SKM-1 treated with dmso at 0.1 percent for 144 hours (cell line): ENCODE measurements at regions not wholly inside any gene's neighbourhood (a gene's known extent, or its start where the extent isn't known, plus 50 kb on each side); places are given as distances from the start of the nearest gene placed in this dataset.
"Not testable (repeated sequence)": the region's sequence is repeated elsewhere in the genome, so short reads cannot be mapped to it uniquely, and the experiment has no call there.

Source experiments
- DNase-seq: peaks from one replicate; lab custom pipeline; 2025; ENCODE audit not compliant: unreplicated experiment; lab: John Stamatoyannopoulos, UW

- no peak for DNase-seq
Observed at GRCh38 chr6:9233226-9233625, 797.9 kb upstream of the SLC35B3 start.

DNA sequence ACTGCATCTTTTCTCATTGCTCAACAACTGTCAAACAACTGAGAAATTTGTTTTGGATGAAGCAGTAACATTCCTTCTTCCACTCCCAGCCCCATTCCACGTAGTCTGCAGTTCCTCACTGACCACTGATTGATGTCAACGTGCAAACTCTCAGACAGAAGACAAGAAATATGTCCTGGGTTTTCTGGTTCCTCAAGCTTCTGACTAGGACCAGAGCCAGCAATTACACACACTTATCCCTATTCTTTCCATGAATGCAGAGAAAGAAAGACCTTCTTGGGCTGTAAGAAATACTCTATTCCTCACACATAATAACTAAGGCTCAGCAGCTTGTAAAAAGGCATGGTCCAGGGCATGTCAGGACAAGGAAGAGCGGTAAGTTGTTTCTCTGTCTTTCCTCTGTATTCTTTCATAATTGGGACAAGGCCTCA is 790.1 kb upstream of the SLC35B3 start:
- no peak for DNase-seq

DNA sequence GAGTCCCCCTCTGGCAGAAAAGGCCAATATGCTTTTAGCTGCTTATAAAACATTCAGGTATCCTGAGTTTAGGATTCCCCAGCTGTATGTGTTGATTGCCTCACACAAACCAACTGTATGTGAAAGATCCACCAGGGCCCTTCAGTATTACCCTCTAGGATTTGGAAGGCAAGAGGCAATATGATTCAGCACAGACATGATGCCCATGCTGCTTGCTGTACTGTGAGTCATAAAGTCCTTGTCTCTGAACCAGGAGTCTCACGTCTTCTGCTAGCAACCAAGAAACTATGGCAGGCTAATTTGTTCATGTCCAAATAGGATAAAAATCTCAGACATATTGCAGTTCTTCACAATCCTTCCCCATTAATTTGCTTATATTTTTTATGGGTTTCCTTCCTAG is 789.2 kb upstream of the SLC35B3 start:
- DNase-seq: no peak

DNA sequence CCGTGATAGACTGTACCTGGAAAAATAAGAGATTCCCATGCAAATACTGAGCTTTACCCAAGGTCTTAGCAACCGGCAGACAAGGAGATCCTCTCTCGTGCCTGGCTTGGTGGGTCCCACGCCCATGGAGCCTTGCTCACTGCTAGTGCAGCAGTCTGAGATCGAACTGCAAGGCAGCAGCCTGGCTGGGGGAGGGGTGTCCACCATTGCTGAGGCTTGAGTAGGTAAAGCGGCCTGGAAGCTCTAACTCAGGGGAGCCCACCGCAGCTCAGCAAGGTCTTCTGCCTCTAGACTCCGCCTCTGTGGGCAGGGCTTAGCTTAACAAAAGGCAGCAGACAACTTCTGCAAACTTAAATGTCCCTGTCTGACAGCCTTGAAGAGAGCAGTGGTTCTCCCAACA is 778.4 kb upstream of the SLC35B3 start:
- DNase-seq: not testable (repeated sequence)

DNA sequence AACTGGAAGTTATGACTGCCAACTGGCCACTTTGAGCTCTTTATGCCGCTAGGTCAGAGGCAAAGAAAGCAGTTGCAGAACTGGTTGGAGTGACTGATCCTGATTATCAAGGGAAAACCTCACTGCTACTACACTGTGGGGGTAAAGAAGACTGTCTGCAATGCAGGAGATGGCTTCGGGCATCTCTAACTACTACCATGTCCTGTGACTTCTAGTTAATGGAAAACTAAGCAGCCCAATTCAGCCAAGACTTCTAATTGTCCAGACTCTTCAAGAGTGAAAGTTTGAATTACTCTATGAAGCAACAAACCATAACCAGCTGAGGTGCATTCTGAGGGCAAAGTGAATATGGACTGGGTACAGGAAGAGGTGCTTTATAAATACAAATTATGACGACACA is 773.6 kb upstream of the SLC35B3 start:
- no peak for DNase-seq

GRCh38 chr6:9205645-9206044 is 770.3 kb upstream of the SLC35B3 start:
- DNase-seq: no peak

- no peak for DNase-seq
Observed at GRCh38 chr6:9204171-9204570, 768.8 kb upstream of the SLC35B3 start.

GRCh38 chr6:9200712-9201111 is 765.4 kb upstream of the SLC35B3 start:
- DNase-seq: no peak

- no peak for DNase-seq
Observed at GRCh38 chr6:9197726-9198125, 762.4 kb upstream of the SLC35B3 start.

- DNase-seq: no peak
Observed at GRCh38 chr6:9195322-9195721, 760.0 kb upstream of the SLC35B3 start.

DNA sequence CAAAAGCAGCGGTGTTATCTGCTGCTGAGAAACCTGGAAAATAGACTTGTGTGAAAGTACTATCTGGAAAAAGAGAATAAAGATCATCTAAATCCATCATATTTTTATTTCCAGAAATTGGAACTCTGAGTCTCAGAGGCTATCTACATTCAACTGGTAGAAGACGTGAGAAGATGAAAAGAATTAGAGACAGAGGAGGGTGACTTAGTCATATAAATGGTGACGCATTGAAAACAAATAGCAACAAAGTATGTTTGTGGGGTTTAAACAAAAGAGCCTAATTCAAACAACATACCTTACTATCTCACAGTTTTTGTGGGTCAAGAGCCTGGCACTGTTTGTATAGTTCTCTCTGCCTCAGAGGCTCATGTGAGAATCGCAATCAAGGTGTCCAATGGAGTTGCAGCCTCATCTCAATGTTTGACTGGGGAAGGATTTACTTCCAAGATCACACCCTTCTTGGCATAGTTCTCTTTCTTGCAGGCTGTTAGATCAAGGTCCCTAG is 757.1 kb upstream of the SLC35B3 start:
- DNase-seq: no peak

- peak; percentile 72 for DNase-seq
Observed at GRCh38 chr6:9186148-9186547, 750.8 kb upstream of the SLC35B3 start.

DNA sequence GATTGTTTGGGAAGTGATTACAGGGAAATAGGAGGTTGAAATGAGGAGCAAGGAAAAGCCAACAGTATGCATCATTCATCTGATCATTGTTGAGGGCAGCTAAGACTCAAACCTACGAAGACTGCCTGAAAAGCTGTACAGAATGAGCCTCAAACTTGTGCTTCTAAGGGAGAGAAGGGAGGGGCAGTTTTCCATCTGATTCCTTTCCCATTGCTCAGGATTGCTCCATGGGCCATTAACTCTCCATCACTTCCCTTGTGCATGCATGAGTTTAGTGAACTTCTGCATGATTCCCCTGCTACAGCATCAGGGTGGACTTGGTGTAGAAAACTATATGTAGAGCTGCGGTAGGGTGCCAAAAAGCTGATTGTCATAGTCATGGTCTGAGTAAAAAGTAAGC is 742.7 kb upstream of the SLC35B3 start:
- DNase-seq: no peak

DNA sequence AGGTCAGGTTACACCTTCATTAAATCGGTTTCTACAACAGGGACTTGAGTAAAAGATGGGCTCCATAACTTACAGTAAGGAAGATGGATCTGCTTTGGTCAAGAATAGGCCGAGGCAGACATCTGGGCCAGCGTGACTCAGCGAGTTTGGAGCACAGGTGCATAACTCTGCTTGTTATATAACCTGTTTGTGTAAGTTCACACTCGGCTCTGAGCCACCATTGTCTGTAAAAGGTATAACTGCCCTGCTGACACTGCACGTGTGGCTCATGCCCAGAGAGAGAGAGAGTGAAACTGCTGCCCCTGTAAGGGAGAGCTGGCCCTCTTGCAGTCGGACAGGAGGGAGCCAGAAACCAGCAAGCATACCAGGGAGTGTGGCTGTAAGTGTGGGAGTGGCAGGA is 737.9 kb upstream of the SLC35B3 start:
- no peak for DNase-seq

DNA sequence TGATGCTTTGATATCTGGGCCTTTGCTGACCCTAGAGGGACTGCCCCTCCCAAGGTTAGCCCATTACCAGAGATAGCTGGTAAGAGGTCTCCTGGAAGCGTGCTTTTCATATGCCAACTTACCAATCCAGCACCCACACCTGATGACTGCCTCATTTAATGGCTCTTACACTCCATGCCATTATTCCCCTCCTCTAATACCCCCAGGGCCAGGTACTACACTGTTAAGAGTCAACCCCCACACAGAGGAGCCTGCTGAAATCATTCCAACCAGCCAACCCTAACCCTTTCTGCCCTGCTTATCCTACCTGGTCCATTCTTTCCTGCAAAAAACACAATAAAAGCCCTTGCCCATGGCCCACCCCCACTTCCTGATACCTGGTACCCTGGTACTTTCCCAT is 736.8 kb upstream of the SLC35B3 start:
- DNase-seq: no peak

- no peak for DNase-seq
Observed at GRCh38 chr6:9168669-9169068, 733.3 kb upstream of the SLC35B3 start.

GRCh38 chr6:9161731-9162130 is 726.4 kb upstream of the SLC35B3 start:
- DNase-seq: no peak

- no peak for DNase-seq
Observed at GRCh38 chr6:9159051-9159450, 723.7 kb upstream of the SLC35B3 start.

DNA sequence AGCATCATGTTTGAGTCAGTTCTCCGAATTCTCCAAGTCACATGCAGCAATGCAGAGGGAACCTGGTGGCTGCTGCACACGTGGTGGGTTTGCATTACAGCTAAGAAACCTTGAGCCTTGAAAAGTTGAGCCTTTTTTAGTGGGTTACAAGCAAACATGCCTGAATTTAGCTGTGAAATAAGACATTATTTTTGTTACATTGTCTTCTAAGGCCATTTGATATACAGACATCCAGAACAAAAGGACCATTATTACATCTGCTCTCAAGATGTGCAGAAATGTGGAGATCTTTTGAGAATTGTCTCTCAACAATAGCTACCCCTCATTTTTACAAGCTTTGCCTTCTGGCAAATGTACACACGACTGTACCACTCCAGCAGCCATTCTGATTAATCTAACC is 720.5 kb upstream of the SLC35B3 start:
- no peak for DNase-seq

DNA sequence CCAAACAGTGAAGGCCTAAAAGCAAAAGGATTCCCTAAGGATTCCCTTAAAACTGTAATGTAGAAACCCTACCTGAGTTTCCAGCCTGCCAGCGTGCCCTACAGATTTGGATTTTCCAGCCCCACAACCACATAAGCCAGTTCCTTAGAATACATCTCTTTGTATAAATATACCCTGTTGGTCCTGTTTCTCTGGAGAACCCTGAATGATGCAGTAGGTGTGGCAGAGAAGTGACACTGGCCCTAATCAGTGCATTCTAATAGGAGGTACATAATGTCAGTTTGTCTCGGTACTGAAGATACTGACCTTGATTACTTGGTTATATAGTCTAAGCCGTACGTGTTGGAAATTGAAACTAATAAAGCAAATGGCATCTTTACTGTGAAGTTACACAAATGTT is 707.8 kb upstream of the SLC35B3 start:
- no peak for DNase-seq

- no peak for DNase-seq
Observed at GRCh38 chr6:9140951-9141460, 705.7 kb upstream of the SLC35B3 start.

DNA sequence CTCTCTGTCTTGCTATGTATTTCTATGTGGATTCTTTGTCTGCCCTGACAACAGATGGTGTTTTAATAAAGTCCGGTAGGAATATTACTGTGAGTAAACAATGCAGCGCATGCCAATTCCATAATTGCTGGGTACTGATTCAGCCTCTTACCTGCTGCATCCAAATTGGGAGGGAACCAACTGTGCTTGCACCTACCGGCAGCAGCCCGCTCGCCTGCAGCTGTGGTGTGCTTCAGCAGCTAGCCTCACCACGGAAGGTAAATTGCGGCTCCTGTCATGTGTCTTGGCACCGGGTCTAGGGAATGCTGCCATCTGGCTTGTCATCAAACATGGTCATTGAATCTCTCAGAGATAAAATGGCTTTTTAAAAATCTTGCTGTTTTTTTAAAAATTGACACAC is 704.8 kb upstream of the SLC35B3 start:
- DNase-seq: no peak

GRCh38 chr6:9139746-9140145 is 704.4 kb upstream of the SLC35B3 start:
- no peak for DNase-seq

- DNase-seq: no peak
Observed at GRCh38 chr6:9138936-9139335, 703.6 kb upstream of the SLC35B3 start.
